Activated CD8-positive, alpha-beta memory T cell treated with anti-CD3 and anti-CD28 coated beads, Interleukin-2, amount 10 ng/mL, durations not matched to agents 7 days and 5 days (primary cell): ENCODE measurements at regions not wholly inside any gene's neighbourhood (a gene's known extent, or its start where the extent isn't known, plus 50 kb on each side); places are given as distances from the start of the nearest gene placed in this dataset.

Experiments used
- ATAC-seq: fragments of 150-1000 bp; cut with Tn5 transposase; one replicate; pipeline ENCODE4 v1.10.0; 2021; ENCODE audit warnings: moderate library complexity
- CTCF ChIA-PET: fragments of 350-600 bp; sonication (Branson Sonifier 250); formaldehyde crosslinking; loops from one replicate; lab custom pipeline; 2021; ENCODE audit warnings: antibody characterized with exemption; lab: Charles Lee
- DNase-seq: peaks from one replicate; pipeline ENCODE4 v3.0.0-alpha.2; 2020
- H3K27ac Mint-ChIP-seq: one replicate; pipeline ENCODE4 v1.8.0; 2021; ENCODE audit warnings: mild to moderate bottlenecking, mixed read lengths
- H3K27me3 Mint-ChIP-seq: one replicate; pipeline ENCODE4 v1.8.0; 2021; ENCODE audit warnings: mixed read lengths
- H3K36me3 Mint-ChIP-seq: one replicate; pipeline ENCODE4 v1.8.0; 2021; ENCODE audit warnings: mild to moderate bottlenecking, mixed read lengths
- H3K4me1 Mint-ChIP-seq: one replicate; pipeline ENCODE4 v1.8.0; 2021; ENCODE audit warnings: mixed read lengths
- H3K4me3 Mint-ChIP-seq: one replicate; pipeline ENCODE4 v1.8.0; 2021; ENCODE audit warnings: mild to moderate bottlenecking, moderate library complexity, mixed read lengths
- H3K9me3 Mint-ChIP-seq: one replicate; pipeline ENCODE4 v1.8.0; 2022; ENCODE audit warnings: low read depth, mixed read lengths

- Mint-ChIP-seq H3K9me3 (peaks cover 6% of the 10 kb centered on the region), H3K36me3 (no peaks in the 10 kb centered on the region), H3K4me3 (no peak overlapping the region), H3K27me3 (peaks cover 7% of the 10 kb centered on the region), H3K4me1 (no peaks in the 10 kb centered on the region), H3K27ac (no peak overlapping the region)
- CTCF ChIA-PET, result no interaction called here
- DNase-seq (no peak), ATAC-seq (no peak)
Measured at GRCh38 chr21:35265170-35265877, 216.2 kb upstream of the RUNX1 start.

GRCh38 chr21:35259457-35259856 lies 210.4 kb upstream of the RUNX1 start:
- Mint-ChIP-seq H3K27me3 (peaks cover 4% of the 10 kb centered on the region), H3K9me3 (no peaks in the 10 kb centered on the region), H3K4me1 (no peaks in the 10 kb centered on the region), H3K4me3 (no peak overlapping the region), H3K36me3 (peaks cover 2% of the 10 kb centered on the region), H3K27ac (no peak overlapping the region)
- CTCF ChIA-PET, result no interaction called here
- no peak for DNase-seq
- ATAC-seq, result no peak

DNA sequence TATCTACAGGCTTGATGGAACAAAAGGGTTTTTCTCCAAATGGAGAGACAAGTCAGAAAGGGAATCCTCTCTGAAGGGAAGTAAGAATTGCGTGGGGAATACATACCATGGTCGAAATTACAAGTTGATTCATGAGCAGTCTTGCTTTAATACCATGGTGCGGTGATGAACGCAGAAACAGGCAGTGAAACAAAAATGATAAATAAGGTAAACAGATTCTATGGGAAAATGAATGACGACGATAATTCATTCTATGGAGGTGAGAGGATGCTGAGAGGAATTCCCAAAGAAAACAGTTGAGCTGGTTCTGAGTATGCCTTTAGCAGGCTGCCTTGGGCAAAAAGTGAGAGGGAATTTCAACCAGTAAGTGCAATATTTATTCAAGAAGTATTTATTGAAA lies 209.4 kb upstream of the RUNX1 start:
- no peak overlapping the region for H3K4me3 Mint-ChIP-seq
- CTCF ChIA-PET, result no interaction called here
- H3K9me3 Mint-ChIP-seq, result no peaks in the 10 kb centered on the region
- H3K36me3 Mint-ChIP-seq, result peaks cover 2% of the 10 kb centered on the region
- ATAC-seq (no peak), DNase-seq (no peak)
- H3K4me1 Mint-ChIP-seq, result no peaks in the 10 kb centered on the region
- H3K27ac Mint-ChIP-seq, result no peak overlapping the region
- H3K27me3 Mint-ChIP-seq, result no peaks in the 10 kb centered on the region

DNA sequence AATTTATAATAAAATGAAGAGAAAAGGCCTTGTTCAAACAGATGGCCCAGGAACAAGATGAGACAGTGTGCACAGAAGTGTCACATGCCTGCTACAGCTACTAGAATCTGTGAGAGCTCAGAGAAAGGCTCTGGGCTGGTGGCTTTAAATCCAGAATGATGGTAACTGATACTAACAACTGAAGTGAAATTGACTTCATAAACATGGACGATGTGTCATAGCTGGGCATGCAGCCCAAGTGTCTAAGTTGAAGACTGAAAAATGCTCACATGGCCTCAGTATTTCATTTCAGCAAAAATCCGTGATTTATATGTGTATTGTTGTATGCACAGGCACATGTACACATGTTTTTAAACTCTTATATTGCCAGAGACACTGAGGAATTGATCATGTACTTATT lies 208.3 kb upstream of the RUNX1 start:
- ATAC-seq, result no peak
- no peaks in the 10 kb centered on the region for H3K9me3 Mint-ChIP-seq
- H3K4me1 Mint-ChIP-seq, result no peaks in the 10 kb centered on the region
- H3K4me3 Mint-ChIP-seq, result no peak overlapping the region
- CTCF ChIA-PET, result no interaction called here
- H3K36me3 Mint-ChIP-seq, result peaks cover 2% of the 10 kb centered on the region
- no peaks in the 10 kb centered on the region for H3K27me3 Mint-ChIP-seq
- DNase-seq, result no peak
- no peak overlapping the region for H3K27ac Mint-ChIP-seq

- Mint-ChIP-seq H3K36me3 (peaks cover 2% of the 10 kb centered on the region), H3K27me3 (no peaks in the 10 kb centered on the region), H3K27ac (no peak overlapping the region), H3K9me3 (no peaks in the 10 kb centered on the region), H3K4me1 (no peaks in the 10 kb centered on the region), H3K4me3 (no peak overlapping the region)
- CTCF ChIA-PET, result no interaction called here
- no peak for DNase-seq
- ATAC-seq, result no peak
Measured at GRCh38 chr21:35256468-35256988, 207.4 kb upstream of the RUNX1 start.

GRCh38 chr21:35254765-35255138 lies 205.7 kb upstream of the RUNX1 start:
- ATAC-seq (no peak), DNase-seq (no peak)
- Mint-ChIP-seq H3K36me3 (peaks cover 6% of the 10 kb centered on the region), H3K4me3 (no peak overlapping the region), H3K27ac (no peak overlapping the region), H3K4me1 (no peaks in the 10 kb centered on the region), H3K27me3 (no peaks in the 10 kb centered on the region), H3K9me3 (peaks cover 3% of the 10 kb centered on the region)
- CTCF ChIA-PET, result no interaction called here

GRCh38 chr21:35254006-35254764 lies 205.1 kb upstream of the RUNX1 start:
- Mint-ChIP-seq H3K4me1 (no peaks in the 10 kb centered on the region), H3K27me3 (no peaks in the 10 kb centered on the region), H3K4me3 (no peak overlapping the region), H3K36me3 (peaks cover 6% of the 10 kb centered on the region), H3K9me3 (peaks cover 3% of the 10 kb centered on the region), H3K27ac (no peak overlapping the region)
- CTCF ChIA-PET, result no interaction called here
- DNase-seq (no peak), ATAC-seq (no peak)

- CTCF ChIA-PET, result no interaction called here
- Mint-ChIP-seq H3K27ac (no peak overlapping the region), H3K4me3 (no peak overlapping the region), H3K4me1 (no peaks in the 10 kb centered on the region), H3K27me3 (no peaks in the 10 kb centered on the region), H3K36me3 (peaks cover 8% of the 10 kb centered on the region), H3K9me3 (peaks cover 3% of the 10 kb centered on the region)
- peak; percentile 57 for ATAC-seq
- DNase-seq, result no peak
Measured at GRCh38 chr21:35252831-35253230, 203.7 kb upstream of the RUNX1 start.

DNA sequence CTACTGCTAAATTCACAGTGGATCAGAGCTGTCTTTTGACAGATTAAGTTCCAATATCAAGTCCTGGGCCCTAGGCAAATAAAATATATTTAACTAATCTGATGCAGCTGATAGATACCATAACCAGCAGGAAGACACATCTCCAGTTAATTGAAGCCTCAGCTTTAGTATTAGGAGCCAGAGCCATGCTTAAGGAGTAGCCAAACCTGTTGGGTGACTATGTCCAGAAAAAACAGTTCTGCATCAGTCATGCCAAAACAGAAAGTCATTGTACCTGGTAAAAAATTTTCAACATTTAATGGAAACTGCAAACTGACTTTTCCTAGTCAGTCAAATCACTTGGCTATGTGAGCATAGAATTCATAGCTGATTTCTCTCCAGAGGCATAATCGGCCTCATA lies 200.5 kb upstream of the RUNX1 start:
- Mint-ChIP-seq H3K27ac (no peak overlapping the region), H3K4me3 (no peak overlapping the region), H3K4me1 (no peaks in the 10 kb centered on the region), H3K9me3 (peaks cover 5% of the 10 kb centered on the region), H3K36me3 (peaks cover 6% of the 10 kb centered on the region), H3K27me3 (peaks cover 8% of the 10 kb centered on the region)
- ATAC-seq (no peak), DNase-seq (no peak)
- CTCF ChIA-PET, result no interaction called here

GRCh38 chr21:35245879-35246278 lies 196.8 kb upstream of the RUNX1 start:
- Mint-ChIP-seq H3K27ac (no peak overlapping the region), H3K27me3 (peaks cover 10% of the 10 kb centered on the region), H3K36me3 (peaks cover 7% of the 10 kb centered on the region), H3K4me1 (no peaks in the 10 kb centered on the region), H3K9me3 (peaks cover 5% of the 10 kb centered on the region), H3K4me3 (no peak overlapping the region)
- DNase-seq, result no peak
- ATAC-seq, result no peak
- CTCF ChIA-PET, result no interaction called here

DNA sequence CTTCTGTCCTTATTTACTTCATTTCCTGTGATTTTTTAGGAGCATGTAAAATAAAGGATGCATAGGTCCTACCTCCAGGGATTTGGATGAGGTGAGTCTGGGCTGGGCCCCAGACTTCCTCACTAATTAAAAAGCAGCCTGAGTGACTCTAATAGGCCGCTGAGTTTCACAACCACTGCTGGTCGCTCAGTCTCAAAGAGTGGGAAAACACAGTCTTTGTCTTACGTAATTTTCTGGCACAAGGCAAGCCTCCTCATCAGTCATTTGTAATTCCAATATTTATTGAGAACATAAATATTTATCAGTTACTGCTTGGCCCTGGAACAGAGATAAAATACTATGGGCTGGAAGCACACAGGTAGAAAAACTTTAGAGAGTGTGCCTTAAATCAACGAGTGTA lies 195.4 kb upstream of the RUNX1 start:
- DNase-seq, result no peak
- H3K27me3 Mint-ChIP-seq, result peaks cover 10% of the 10 kb centered on the region
- peaks cover 2% of the 10 kb centered on the region for H3K9me3 Mint-ChIP-seq
- CTCF ChIA-PET, result no interaction called here
- H3K36me3 Mint-ChIP-seq, result peaks cover 4% of the 10 kb centered on the region
- no peak overlapping the region for H3K27ac Mint-ChIP-seq
- H3K4me3 Mint-ChIP-seq, result no peak overlapping the region
- no peak for ATAC-seq
- H3K4me1 Mint-ChIP-seq, result no peaks in the 10 kb centered on the region

DNA sequence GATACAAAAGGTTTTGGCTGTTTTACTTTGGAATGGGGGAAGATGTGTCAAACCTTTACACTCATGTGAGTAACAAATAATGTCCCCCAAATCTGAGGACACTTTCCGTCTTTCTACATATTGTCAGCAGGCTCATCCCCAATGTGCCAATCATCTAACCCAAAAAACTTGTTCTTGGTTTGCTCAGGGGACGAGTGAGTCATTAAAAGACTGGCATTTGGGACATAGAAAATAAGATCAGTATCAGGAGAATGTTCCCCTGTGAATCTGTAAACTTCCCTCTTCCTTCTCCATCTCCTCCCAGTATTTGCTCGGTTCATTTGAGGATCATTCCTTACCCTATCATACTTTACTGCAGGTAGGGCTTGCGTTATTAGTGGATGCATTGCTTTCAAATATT lies 194.1 kb upstream of the RUNX1 start:
- Mint-ChIP-seq H3K27me3 (peaks cover 17% of the 10 kb centered on the region), H3K27ac (no peak overlapping the region), H3K36me3 (peaks cover 5% of the 10 kb centered on the region), H3K4me1 (peaks cover 1% of the 10 kb centered on the region), H3K4me3 (no peak overlapping the region), H3K9me3 (peaks cover 3% of the 10 kb centered on the region)
- no peak for ATAC-seq
- DNase-seq, result no peak
- CTCF ChIA-PET, result no interaction called here

GRCh38 chr21:35239811-35240219 lies 190.7 kb upstream of the RUNX1 start:
- Mint-ChIP-seq H3K4me1 (peaks cover 20% of the 10 kb centered on the region), H3K27ac (no peak overlapping the region), H3K9me3 (peaks cover 15% of the 10 kb centered on the region), H3K27me3 (peaks cover 10% of the 10 kb centered on the region), H3K4me3 (no peak overlapping the region), H3K36me3 (peaks cover 26% of the 10 kb centered on the region)
- DNase-seq, result no peak
- CTCF ChIA-PET, result no interaction called here
- no peak for ATAC-seq

DNA sequence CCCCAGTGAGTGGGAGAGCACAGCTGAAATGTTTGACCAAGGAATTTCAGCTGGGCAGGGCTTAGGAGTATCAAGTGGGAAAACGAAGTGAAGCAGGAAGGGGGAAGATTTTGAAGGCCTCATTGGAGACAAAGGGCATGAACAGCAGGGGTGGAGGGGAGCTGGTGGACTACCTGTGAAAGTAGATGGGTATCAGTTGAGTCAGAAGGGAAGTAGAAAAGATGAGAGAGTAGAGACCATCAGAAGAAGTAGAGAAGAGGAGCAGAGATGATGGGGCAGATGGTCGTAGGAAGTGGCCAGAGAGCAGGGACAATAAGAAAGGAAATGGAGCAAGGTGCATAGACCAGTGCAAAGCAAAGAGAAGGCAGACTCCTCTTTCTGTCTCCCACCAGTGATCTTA lies 189.0 kb upstream of the RUNX1 start:
- no peak overlapping the region for H3K4me3 Mint-ChIP-seq
- H3K4me1 Mint-ChIP-seq, result peaks cover 29% of the 10 kb centered on the region
- H3K36me3 Mint-ChIP-seq, result peaks cover 27% of the 10 kb centered on the region
- peaks cover 15% of the 10 kb centered on the region for H3K9me3 Mint-ChIP-seq
- H3K27me3 Mint-ChIP-seq, result peaks cover 10% of the 10 kb centered on the region
- no peak for ATAC-seq
- CTCF ChIA-PET, result no interaction called here
- H3K27ac Mint-ChIP-seq, result no peak overlapping the region
- no peak for DNase-seq
